ENCODE measurements at regions not wholly inside any gene's neighbourhood (a gene's known extent, or its start where the extent isn't known, plus 50 kb on each side); places are given as distances from the start of the nearest gene placed in this dataset.

- TF ChIP-seq REST (IDR thresholded peaks at IDR 0.05; ENCODE audit: low read depth, low read length): no peak
Measured at GRCh38 chr5:3122985-3123762, 371.7 kb upstream of the IRX2 start (continued).

DNA sequence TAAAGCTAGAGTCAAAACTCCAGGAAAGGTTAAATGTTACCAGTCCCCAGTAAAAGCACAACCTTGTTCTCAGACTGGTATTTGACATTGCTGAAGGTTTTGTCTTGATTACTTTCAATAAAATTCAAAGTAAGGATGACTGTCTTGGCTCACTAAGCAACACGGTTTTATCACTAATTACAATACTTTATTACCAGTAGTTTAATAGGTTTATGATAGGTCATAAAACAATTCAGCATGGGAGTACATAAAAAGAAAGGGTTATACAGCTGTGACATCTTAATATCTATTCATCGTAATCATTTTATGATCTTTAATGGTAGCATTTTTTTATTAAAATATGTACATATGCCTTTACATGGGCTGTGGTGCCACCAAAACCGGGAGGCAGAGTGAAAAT is 370.7 kb upstream of the IRX2 start:
- H3K4me3 ChIP-seq (ENCODE audit: low read depth in 2 of 2, low read length in 1 of 2): no peak overlapping the region
- H4K20me1 ChIP-seq (ENCODE audit: insufficient read depth): no peaks in the 10 kb centered on the region
- CTCF ChIA-PET: no interaction called here
- WGBS (ENCODE audit: low lambda C conversion rate): 1% methylated on average over 3 of the region's 3 CpGs
- peaks cover 24% of the 10 kb centered on the region; the same call in 1 of the 2 replicates for H3K27me3 ChIP-seq (ENCODE audit: insufficient read depth)
- no peaks in the 10 kb centered on the region for H3K36me3 ChIP-seq (replicated peaks in 1 of 2; ENCODE audit: control insufficient read depth in 1 of 2, insufficient read depth in 2 of 2, low read length in 1 of 2)
- H3K79me2 ChIP-seq (ENCODE audit: insufficient read depth): no peaks in the 10 kb centered on the region
- no peaks in the 10 kb centered on the region for H3F3A ChIP-seq (replicated peaks; ENCODE audit: insufficient read depth)
- H3K9me3 ChIP-seq: no peaks in the 10 kb centered on the region
- no peak overlapping the region for H3K27ac ChIP-seq (ENCODE audit: low read depth in 2 of 2, low read length in 1 of 2)
- DNase-seq: no peak
- H3K4me2 ChIP-seq: no peak overlapping the region
- POLR2A ChIA-PET: no interaction called here
- no peak overlapping the region for H3K9ac ChIP-seq
- H3K4me1 ChIP-seq (ENCODE audit: control insufficient read depth in 1 of 2, insufficient read depth in 2 of 2, low read depth in 1 of 2, low read length in 1 of 2): no peaks in the 10 kb centered on the region
- no peak overlapping the region for H2AFZ ChIP-seq (ENCODE audit: low read depth)
- H3K9me2 ChIP-seq: no peaks in the 10 kb centered on the region
- TF ChIP-seq TAF1 (IDR thresholded peaks at IDR 0.05; ENCODE audit: borderline replicate concordance, low read depth, low read length): no peak
- no peak for TF ChIP-seq RAD21 (IDR thresholded peaks at IDR 0.05; ENCODE audit: low read length)
- TF ChIP-seq ELF1 (IDR thresholded peaks at IDR 0.05): no peak
- TF ChIP-seq CHD2 (IDR thresholded peaks at IDR 0.05; ENCODE audit: low read length, partially characterized antibody): no peak
- TF ChIP-seq RXRA (IDR thresholded peaks at IDR 0.05; ENCODE audit: borderline replicate concordance, low read depth): no peak
- TF ChIP-seq NRF1 (IDR thresholded peaks at IDR 0.05; ENCODE audit: low read depth, low read length): no peak
- no peak for TF ChIP-seq FOXJ3 (CRISPR knock-in tag; IDR thresholded peaks at IDR 0.05)
- no peak for TF ChIP-seq JUND (IDR thresholded peaks at IDR 0.05)
- no peak for TF ChIP-seq MXI1 (IDR thresholded peaks at IDR 0.05; ENCODE audit: low read depth, low read length)
- TF ChIP-seq ZBTB33 (IDR thresholded peaks at IDR 0.05; ENCODE audit: borderline replicate concordance, low read depth): no peak
- no peak for TF ChIP-seq SMC3 (IDR thresholded peaks at IDR 0.05; ENCODE audit: low read depth, low read length)
- TF ChIP-seq EZH2phosphoT487 (IDR thresholded peaks at IDR 0.05; ENCODE audit: borderline replicate concordance, low read depth): no peak
- TF ChIP-seq, protein P1, sequence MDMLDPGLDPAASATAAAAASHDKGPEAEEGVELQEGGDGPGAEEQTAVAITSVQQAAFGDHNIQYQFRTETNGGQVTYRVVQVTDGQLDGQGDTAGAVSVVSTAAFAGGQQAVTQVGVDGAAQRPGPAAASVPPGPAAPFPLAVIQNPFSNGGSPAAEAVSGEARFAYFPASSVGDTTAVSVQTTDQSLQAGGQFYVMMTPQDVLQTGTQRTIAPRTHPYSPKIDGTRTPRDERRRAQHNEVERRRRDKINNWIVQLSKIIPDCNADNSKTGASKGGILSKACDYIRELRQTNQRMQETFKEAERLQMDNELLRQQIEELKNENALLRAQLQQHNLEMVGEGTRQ (IDR thresholded peaks at IDR 0.05; ENCODE audit: borderline replicate concordance, low read depth, low read length): no peak
- no peak for TF ChIP-seq GABPA (IDR thresholded peaks at IDR 0.05; ENCODE audit: low read depth)
- TF ChIP-seq, protein P2, sequence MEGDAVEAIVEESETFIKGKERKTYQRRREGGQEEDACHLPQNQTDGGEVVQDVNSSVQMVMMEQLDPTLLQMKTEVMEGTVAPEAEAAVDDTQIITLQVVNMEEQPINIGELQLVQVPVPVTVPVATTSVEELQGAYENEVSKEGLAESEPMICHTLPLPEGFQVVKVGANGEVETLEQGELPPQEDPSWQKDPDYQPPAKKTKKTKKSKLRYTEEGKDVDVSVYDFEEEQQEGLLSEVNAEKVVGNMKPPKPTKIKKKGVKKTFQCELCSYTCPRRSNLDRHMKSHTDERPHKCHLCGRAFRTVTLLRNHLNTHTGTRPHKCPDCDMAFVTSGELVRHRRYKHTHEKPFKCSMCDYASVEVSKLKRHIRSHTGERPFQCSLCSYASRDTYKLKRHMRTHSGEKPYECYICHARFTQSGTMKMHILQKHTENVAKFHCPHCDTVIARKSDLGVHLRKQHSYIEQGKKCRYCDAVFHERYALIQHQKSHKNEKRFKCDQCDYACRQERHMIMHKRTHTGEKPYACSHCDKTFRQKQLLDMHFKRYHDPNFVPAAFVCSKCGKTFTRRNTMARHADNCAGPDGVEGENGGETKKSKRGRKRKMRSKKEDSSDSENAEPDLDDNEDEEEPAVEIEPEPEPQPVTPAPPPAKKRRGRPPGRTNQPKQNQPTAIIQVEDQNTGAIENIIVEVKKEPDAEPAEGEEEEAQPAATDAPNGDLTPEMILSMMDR (IDR thresholded peaks at IDR 0.05): no peak
- TF ChIP-seq RFX5 (IDR thresholded peaks at IDR 0.05; ENCODE audit: low read length): no peak
